Activated CD8-positive, alpha-beta memory T cell treated with anti-CD3 and anti-CD28 coated beads, Interleukin-2, amount 50 U/mL, for 1 hour (primary cell): ENCODE measurements at regions not wholly inside any gene's neighbourhood (a gene's known extent, or its start where the extent isn't known, plus 50 kb on each side); places are given as distances from the start of the nearest gene placed in this dataset.

Source experiments
- DNase-seq: peaks from one replicate; pipeline ENCODE4 v3.0.0-alpha.2; 2020; ENCODE audit errors: extremely low read depth

GRCh38 chr12:124369827-124370378, 75.0 kb downstream of the RFLNA start:
- no peak for DNase-seq

- DNase-seq, result no peak
These were observed 74.3 kb downstream of the RFLNA start for GRCh38 chr12:124369055-124369826.

GRCh38 chr12:124368421-124369032, 73.6 kb downstream of the RFLNA start:
- no peak for DNase-seq

GRCh38 chr12:124365726-124366430, 71.0 kb downstream of the RFLNA start:
- DNase-seq, result no peak
